Fibroblast of mammary gland (primary cell): ENCODE measurements at regions not wholly inside any gene's neighbourhood (a gene's known extent, or its start where the extent isn't known, plus 50 kb on each side); places are given as distances from the start of the nearest gene placed in this dataset.

ENCODE experiments used
- DNase-seq: peaks from one replicate; pipeline ENCODE4 v3.0.0-alpha.2; 2010; ENCODE audit warnings: low read depth
- H3K4me3 ChIP-seq: 2 replicates; pipeline ENCODE4 v1.5.1; 2011; ENCODE audit warnings: low read depth, mild to moderate bottlenecking, low read length, moderate library complexity; ENCODE audit not compliant: control insufficient read depth
- CTCF ChIP-seq: conservative IDR thresholded peaks from 2 replicates; pipeline ENCODE4 v1.5.1; 2011; ENCODE audit warnings: low read depth, low read length, inconsistent platforms; ENCODE audit not compliant: control insufficient read depth, insufficient read depth

DNA sequence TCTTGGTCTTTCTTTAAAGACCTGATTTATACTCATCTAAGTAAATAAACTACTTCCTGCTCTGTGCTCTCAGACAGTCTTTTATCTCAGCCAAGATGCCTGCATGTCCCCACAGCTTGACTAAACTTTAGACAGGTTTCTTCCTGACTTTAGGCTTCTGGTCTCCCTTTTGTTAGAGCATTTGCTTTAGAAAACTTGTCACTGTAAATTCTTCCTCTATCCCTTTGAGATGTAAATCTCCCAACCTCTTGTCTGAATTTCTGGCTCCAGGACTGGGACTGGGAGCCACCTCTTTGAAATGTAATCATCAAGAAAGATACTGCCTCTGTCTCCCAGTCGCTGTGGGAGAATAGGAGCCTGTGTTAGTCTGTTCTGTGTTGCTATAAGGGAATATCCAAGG, 739.9 kb downstream of the C6orf118 start:
- no peak for TF ChIP-seq CTCF
- no peak overlapping the region for H3K4me3 ChIP-seq
- no peak for DNase-seq

GRCh38 chr6:164563924-164564323, 745.5 kb downstream of the C6orf118 start:
- no peak overlapping the region for H3K4me3 ChIP-seq
- no peak for DNase-seq
- TF ChIP-seq CTCF: no peak

DNA sequence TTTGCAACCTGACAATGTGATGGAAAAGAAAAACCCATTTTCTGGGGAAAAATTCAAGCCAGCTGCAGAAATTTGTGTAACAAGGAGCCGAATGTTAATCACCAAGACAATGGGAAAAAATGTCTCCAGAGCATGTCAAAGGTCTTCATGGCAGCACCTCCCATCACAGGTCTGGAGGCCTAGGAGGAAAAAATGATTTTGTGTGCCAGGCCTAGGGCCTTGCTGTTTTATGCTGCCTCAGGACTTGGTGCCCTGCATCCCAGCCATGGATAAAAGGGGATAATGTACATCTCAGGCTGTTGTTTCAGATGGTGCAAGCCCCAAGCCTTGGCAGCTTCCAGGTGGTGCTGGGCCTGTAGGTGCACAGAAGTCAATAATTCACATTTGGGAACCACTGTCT, 747.7 kb downstream of the C6orf118 start:
- no peak overlapping the region for H3K4me3 ChIP-seq
- DNase-seq: no peak
- no peak for TF ChIP-seq CTCF

- no peak for DNase-seq
- no peak overlapping the region for H3K4me3 ChIP-seq
- no peak for TF ChIP-seq CTCF
These were observed 754.5 kb downstream of the C6orf118 start for GRCh38 chr6:164554700-164555476.

- DNase-seq: no peak
- TF ChIP-seq CTCF: no peak
- H3K4me3 ChIP-seq: no peak overlapping the region
These were observed 755.2 kb downstream of the C6orf118 start for GRCh38 chr6:164554226-164554625.

- no peak overlapping the region for H3K4me3 ChIP-seq
- DNase-seq: no peak
These were observed 757.7 kb downstream of the C6orf118 start for GRCh38 chr6:164551706-164552105.

More at GRCh38 chr6:164551706-164552105, 757.7 kb downstream of the C6orf118 start:
- no peak for TF ChIP-seq CTCF
